ENCODE measurements at regions not wholly inside any gene's neighbourhood (a gene's known extent, or its start where the extent isn't known, plus 50 kb on each side); places are given as distances from the start of the nearest gene placed in this dataset.
"Not testable (repeated sequence)": the region's sequence is repeated elsewhere in the genome, so short reads cannot be mapped to it uniquely, and the experiment has no call there.

- Histone ChIP-seq H3K36me3 (no peaks in the 10 kb centered on the region), H3K27me3 (no peaks in the 10 kb centered on the region), H3K27ac (replicated peaks in 1 of 4) (no peak overlapping the region), H3K4me3 (no peak overlapping the region), H3K4me1 (peaks cover 0 to 6% (median 2%) of the 10 kb centered on the region in 4 donors), H3K9me3 (no peaks in the 10 kb centered on the region)
- no peak for DNase-seq (ENCODE audit: extremely low spot score)
- intact Hi-C loops (cut with DNase I), result no loop called here
- WGBS, result 96% methylated on average over 1 of the region's 1 CpG
- no peak for TF ChIP-seq POLR2A (IDR thresholded peaks at IDR 0.05; ENCODE audit: low read depth)
- no peak for TF ChIP-seq CTCF (IDR thresholded peaks at IDR 0.05)
- no peak for TF ChIP-seq POLR2AphosphoS5 (IDR thresholded peaks at IDR 0.05)
Observed at GRCh38 chr2:150802635-150803034, 315.2 kb upstream of the RND3 start.

- peaks cover 0 to 16% (median 9%) of the 10 kb centered on the region in 4 donors for H3K9me3 ChIP-seq
- H3K4me1 ChIP-seq; intact Hi-C loops (cut with DNase I); H3K4me3 ChIP-seq; DNase-seq (ENCODE audit: extremely low spot score); H3K27ac ChIP-seq (replicated peaks in 1 of 4); H3K27me3 ChIP-seq; H3K36me3 ChIP-seq: not testable (repeated sequence)
- 72% methylated on average over 3 of the region's 3 CpGs for WGBS
Observed at GRCh38 chr2:150796236-150796635, 308.8 kb upstream of the RND3 start.

DNA sequence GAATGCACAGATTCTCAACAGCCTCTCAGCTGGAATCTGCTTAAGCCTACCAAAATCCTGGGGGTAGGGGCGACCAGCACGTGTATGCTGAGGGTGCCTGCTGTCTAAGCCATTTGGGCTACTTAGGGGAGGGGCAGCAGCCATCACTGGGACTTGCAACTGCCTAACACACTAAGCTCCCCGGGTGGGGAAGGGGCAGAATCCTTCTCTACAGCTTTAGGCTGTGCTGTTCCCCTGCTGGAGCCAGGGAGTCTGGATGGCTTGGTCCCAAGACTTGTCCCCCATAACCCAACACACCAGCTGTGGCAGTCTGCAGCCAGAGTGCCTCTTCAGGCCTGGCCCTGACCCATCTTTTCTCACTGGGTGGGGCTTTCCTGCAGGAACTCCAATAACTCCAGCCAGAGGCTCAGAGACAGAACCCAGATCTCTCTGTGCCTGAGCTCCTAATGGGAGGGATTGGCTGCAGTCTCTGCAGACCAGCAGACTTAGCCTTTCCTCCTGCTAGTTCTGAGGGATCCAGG lies 305.4 kb upstream of the RND3 start:
- Histone ChIP-seq H3K4me1 (no peaks in the 10 kb centered on the region), H3K27ac (replicated peaks in 1 of 4) (no peak overlapping the region), H3K9me3 (peaks cover 0 to 20% (median 12%) of the 10 kb centered on the region in 4 donors), H3K4me3 (no peak overlapping the region), H3K36me3 (no peaks in the 10 kb centered on the region), H3K27me3 (no peaks in the 10 kb centered on the region)
- intact Hi-C loops (cut with DNase I), result no loop called here
- no CpG with 5 or more reads among the region's 3 CpGs for WGBS
- no peak for DNase-seq (ENCODE audit: extremely low spot score)
- TF ChIP-seq EP300 (IDR thresholded peaks at IDR 0.05) (no peak), POLR2AphosphoS5 (IDR thresholded peaks at IDR 0.05) (no peak), POLR2A (IDR thresholded peaks at IDR 0.05; ENCODE audit: low read depth) (no peak), CTCF (IDR thresholded peaks at IDR 0.05) (no peak)

DNA sequence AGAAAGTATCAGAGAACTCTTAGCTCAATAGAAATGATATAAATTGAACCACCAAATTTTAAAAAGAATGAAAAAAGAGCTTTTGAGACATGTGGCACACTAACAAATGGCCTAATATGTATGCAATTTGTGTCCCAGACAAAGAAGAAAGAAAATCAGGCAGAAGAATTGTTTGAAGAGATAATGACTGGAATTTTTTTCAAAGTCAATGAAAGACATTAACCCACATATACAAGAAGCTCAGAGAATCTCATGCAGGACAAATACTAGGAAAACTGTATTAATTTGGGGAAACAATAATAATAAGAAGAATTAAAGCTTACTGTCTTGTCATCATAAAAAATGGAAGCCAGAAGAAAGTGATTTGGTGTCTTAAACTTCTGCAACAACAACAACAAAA lies 304.1 kb upstream of the RND3 start:
- Histone ChIP-seq H3K4me1 (peaks cover 0 to 7% (median 5%) of the 10 kb centered on the region in 4 donors), H3K4me3 (no peak overlapping the region), H3K9me3 (peaks cover 0 to 20% (median 12%) of the 10 kb centered on the region in 4 donors), H3K27me3 (no peaks in the 10 kb centered on the region), H3K27ac (replicated peaks in 1 of 4) (no peak overlapping the region), H3K36me3 (no peaks in the 10 kb centered on the region)
- intact Hi-C loops (cut with DNase I), result no loop called here
- TF ChIP-seq POLR2AphosphoS5 (IDR thresholded peaks at IDR 0.05) (no peak), EP300 (IDR thresholded peaks at IDR 0.05) (no peak), CTCF (IDR thresholded peaks at IDR 0.05) (no peak), POLR2A (IDR thresholded peaks at IDR 0.05; ENCODE audit: low read depth) (no peak)
- DNase-seq (ENCODE audit: extremely low spot score), result no peak

DNA sequence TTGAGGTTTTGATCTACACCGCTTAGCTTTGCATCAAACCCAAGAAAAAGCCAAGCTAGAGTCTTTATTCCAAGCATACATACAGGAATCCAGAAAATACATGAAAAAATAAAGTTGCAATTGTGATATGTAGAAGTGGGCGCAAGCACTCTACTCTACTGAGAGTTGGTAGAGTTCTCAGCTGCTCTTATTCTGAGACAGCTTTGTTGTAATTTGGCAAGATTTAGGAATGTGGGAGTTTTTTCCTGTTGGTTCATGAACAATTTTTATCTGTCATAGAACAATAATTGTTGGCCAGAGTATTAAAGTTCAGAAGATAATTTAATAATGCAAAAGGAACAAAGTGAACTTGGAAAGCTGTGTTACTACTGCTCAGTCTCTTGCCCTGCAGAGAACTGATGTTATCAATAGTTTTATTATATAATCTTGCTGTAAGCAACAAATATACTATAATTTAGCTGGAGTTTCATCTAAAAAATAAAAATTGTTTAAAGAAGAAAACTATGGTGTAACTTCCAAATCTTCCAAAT lies 302.0 kb upstream of the RND3 start:
- Histone ChIP-seq H3K4me1 (peaks cover 0 to 10% (median 5%) of the 10 kb centered on the region in 4 donors), H3K36me3 (no peaks in the 10 kb centered on the region), H3K27me3 (no peaks in the 10 kb centered on the region), H3K9me3 (peaks cover 0 to 20% (median 12%) of the 10 kb centered on the region in 4 donors), H3K4me3 (no peak overlapping the region), H3K27ac (replicated peaks in 1 of 4) (no peak overlapping the region)
- DNase-seq (ENCODE audit: extremely low spot score), result no peak
- 91% methylated on average over 2 of the region's 2 CpGs for WGBS
- TF ChIP-seq CTCF (IDR thresholded peaks at IDR 0.05) (no peak), POLR2AphosphoS5 (IDR thresholded peaks at IDR 0.05) (no peak), POLR2A (IDR thresholded peaks at IDR 0.05; ENCODE audit: low read depth) (no peak), EP300 (IDR thresholded peaks at IDR 0.05) (no peak)
- intact Hi-C loops (cut with DNase I), result no loop called here

Measured in esophagus muscularis mucosa (tissue), 4 donors.